HG03342 (cell line): ENCODE measurements at regions not wholly inside any gene's neighbourhood (a gene's known extent, or its start where the extent isn't known, plus 50 kb on each side); places are given as distances from the start of the nearest gene placed in this dataset.
"Not testable (repeated sequence)": the region's sequence is repeated elsewhere in the genome, so short reads cannot be mapped to it uniquely, and the experiment has no call there.

Experiments used
- ATAC-seq: cut with Tn5 transposase; IDR thresholded peaks from one replicate; pipeline ENCODE4 v1.9.1; 2021; ENCODE audit warnings: mild to moderate bottlenecking, moderate library complexity; ENCODE audit not compliant: unreplicated experiment

DNA sequence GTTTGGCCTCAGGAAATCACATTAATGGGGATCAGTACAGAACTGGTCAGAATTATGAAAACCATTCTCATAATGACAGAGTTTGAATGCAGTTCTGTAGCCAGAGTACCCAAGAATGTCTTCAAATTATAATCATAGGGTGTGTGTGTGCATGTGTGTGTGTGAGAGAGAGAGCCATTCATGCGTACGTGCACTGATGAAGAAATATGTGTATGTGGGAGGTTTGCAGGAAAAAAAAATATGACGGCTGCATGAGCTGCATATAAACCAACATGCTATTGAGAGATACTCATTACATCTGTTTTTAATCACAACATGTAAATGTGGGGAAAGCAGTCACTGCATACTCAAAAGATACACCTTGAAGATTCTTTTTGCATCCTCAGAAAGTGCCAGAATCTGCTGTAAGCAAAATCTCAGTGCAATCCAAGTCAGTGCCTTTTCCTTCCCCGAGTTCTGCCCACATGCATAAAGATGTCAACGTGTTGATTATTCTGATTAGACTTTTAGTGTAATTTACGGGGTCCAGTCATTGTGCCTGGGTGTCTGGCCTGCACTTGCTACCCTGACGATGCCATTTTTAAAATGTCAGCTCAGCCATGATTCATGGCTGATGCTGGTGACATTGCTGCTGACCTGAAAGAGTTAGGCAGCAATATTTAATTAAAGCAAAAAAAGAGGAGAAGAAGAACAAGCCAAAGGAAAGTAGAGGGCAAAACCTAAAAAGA lies 378.7 kb upstream of the ZFHX3 start:
- no peak for ATAC-seq

- ATAC-seq: no peak
Observed at GRCh38 chr16:73420676-73421075, 372.7 kb upstream of the ZFHX3 start.

DNA sequence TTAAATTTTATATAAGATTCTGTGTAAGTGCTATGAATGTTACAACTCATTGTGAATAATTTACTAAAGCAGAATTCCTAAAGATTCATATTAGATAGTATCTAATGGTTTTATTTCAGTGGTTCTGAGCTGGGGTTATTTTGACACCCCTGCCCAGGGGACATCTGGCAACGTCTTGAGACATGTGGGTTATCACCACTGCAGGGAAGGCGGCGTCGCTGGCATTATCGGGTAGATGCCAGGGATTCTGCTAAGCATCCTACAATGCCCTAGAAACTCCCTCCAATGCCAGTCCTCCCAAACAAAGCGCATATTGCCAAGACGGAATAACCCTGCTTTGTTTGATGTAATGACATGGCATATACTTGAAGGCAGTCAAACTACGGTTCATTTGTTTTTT lies 372.3 kb upstream of the ZFHX3 start:
- no peak for ATAC-seq

- ATAC-seq: no peak
Observed at GRCh38 chr16:73418691-73419090, 370.8 kb upstream of the ZFHX3 start.

- no peak for ATAC-seq
Observed at GRCh38 chr16:73418051-73418450, 370.1 kb upstream of the ZFHX3 start.

- ATAC-seq: no peak
Observed at GRCh38 chr16:73415286-73415685, 367.4 kb upstream of the ZFHX3 start.

- ATAC-seq: no peak
Observed at GRCh38 chr16:73414638-73415037, 366.7 kb upstream of the ZFHX3 start.

DNA sequence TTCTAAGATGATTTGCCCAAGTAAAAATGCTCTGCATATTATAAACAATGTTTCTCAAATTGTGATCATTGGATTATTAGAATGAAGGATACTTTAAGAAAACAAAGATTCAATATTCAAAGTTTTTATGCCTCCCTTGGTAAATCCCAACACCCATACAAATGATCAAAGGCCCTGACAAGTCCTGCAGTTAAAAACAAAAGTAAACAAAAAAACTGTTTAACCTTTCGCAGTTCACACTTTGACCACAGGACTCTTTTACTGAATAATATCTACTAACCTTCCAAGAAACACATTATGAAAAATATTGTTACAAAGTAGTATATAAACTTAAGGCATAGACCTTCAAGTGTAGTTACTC lies 365.9 kb upstream of the ZFHX3 start:
- no peak for ATAC-seq

GRCh38 chr16:73413091-73413829 lies 365.3 kb upstream of the ZFHX3 start:
- no peak for ATAC-seq

- no peak for ATAC-seq
Observed at GRCh38 chr16:73412416-73412815, 364.5 kb upstream of the ZFHX3 start.

DNA sequence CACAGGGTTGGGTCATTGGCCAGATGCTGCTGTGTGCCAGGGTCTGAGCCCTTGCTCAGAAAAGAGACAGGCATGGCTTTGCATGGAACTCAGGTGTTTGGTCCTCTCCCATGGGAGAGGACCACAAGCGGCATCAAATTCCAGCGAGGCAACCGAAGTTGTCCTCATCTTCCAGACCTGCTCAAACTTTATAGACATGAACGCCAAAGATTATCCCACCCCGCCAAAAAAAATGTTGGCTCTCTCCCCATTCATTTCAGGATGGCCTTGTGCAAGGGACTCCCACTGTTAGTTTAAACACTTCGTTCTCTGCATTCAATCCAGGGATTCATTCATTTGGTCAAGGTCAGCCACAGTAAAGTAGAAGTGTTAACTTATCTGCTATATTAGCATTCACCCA lies 360.8 kb upstream of the ZFHX3 start:
- ATAC-seq: no peak

GRCh38 chr16:73408311-73408710 lies 360.4 kb upstream of the ZFHX3 start:
- ATAC-seq: no peak

DNA sequence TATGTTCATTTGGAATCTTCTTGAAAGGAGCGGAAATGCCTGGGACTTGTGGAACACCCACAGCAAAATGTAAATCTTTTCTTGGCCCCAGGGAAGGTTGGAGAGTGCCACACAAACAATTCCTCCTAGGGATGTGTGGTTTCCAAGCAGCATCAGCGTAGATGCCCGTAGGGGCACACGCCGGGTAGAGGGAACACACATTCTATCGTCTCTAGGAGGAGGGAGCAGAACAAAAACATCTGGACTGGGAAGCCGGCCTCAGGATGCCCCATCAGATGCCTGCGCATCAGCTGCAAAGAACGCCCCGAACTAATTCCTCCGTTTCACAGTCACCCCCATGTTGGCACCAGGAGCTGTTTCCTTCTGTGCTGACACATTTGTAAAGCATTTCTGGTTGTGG lies 357.9 kb upstream of the ZFHX3 start:
- no peak for ATAC-seq

GRCh38 chr16:73404001-73404400 lies 356.1 kb upstream of the ZFHX3 start:
- ATAC-seq: no peak

GRCh38 chr16:73403291-73403690 lies 355.4 kb upstream of the ZFHX3 start:
- no peak for ATAC-seq

- no peak for ATAC-seq
Observed at GRCh38 chr16:73400951-73401350, 353.0 kb upstream of the ZFHX3 start.

- no peak for ATAC-seq
Observed at GRCh38 chr16:73399997-73400396, 352.1 kb upstream of the ZFHX3 start.

GRCh38 chr16:73399486-73399885 lies 351.6 kb upstream of the ZFHX3 start:
- ATAC-seq: no peak

- ATAC-seq: not testable (repeated sequence)
Observed at GRCh38 chr16:73398604-73399003, 350.7 kb upstream of the ZFHX3 start.

DNA sequence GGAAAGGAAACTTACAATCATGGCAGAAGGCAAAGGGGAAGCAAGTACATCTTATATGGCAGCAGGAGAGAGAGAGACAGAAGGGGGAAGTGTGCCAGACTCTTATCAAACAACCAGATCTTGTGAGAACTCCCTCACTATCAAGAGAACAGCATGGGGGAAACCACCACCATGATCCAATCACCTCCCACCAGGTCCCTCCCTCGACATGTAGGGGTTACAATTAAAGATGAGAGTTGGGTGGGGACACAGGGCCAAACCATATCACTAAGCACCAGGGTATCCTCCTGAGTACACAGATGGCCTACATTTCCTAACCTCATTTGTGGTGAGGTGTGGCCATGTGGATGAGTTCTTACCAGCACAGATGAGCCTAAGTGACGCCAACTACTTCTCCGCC lies 348.6 kb upstream of the ZFHX3 start:
- no peak for ATAC-seq

GRCh38 chr16:73390936-73391335 lies 343.0 kb upstream of the ZFHX3 start:
- ATAC-seq: no peak

DNA sequence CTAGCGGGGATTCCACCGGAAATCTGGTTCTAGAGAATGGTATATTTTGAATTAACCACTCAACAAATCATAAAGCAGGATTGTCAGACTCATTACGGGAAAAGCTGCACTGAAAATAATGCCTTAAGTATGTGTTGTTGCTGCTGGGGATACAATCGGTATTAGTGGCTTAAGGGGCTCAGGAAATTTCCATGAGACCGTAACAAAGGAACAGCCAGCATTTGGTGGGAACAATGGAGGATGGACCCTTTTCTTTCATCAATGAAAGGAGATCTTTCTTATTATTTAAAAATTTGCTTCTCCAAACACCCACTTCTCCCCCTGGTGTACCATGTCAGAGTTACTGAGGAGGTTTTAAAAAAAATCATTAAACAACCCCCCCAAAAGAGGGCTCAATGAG lies 342.6 kb upstream of the ZFHX3 start:
- ATAC-seq: no peak

DNA sequence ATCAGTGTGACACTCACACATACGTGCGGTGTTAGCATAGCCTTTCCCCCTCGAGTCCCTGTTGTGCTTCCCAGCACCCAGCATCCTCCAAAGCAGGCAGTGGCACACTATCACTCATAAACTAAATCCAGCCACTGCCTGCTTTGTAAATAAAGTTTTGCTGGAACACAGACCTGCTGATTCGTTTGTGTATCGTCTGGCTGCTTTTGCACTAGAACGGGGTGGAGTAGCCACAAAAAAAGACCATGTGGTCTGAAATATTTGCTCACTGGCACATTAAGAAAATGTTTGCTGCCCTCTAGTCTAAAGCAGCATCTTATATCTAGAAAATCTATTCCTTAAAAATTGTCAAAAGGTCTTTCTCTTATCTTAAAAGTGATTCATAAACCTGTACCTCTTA lies 341.2 kb upstream of the ZFHX3 start:
- ATAC-seq: no peak
